HG03045 (cell line): ENCODE measurements at regions not wholly inside any gene's neighbourhood (a gene's known extent, or its start where the extent isn't known, plus 50 kb on each side); places are given as distances from the start of the nearest gene placed in this dataset.

Experiments used
- ATAC-seq: cut with Tn5 transposase; IDR thresholded peaks from one replicate; pipeline ENCODE4 v1.9.1; 2021; ENCODE audit warnings: mild to moderate bottlenecking, moderate library complexity; ENCODE audit not compliant: unreplicated experiment

DNA sequence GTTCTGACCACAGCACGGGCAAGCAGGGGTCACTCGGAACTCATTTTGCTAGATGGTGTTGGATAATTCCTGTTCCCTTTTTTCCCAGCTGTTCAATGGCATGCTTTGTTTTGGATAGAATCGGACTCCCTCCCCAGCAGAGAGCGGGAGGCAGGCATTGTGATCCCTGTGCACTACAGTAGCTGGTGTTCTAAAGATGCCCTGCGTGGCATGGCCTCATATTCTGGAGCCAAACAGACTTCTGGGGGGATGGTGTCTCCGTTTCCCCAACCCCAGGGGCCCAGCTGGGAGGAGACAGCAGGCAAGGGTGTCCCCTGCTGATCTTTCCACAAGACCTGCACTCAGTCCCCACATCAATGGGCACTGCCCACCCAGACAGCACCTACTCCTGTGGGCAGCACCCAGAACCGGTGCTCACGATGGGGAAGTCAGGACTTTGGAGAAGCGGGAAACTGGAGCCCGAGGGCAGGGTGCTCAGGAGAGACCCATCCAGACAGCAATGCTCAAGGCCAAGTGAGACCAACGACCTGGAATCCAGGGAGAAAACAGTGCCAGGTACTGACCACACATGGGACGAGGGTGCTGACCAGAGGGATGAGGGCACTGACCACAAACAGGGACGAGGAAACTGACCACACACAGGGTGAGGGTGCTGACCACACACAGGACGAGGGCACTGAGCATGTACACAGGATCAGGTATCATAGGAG is 934.9 kb downstream of the BRD1 start:
- ATAC-seq: no peak

DNA sequence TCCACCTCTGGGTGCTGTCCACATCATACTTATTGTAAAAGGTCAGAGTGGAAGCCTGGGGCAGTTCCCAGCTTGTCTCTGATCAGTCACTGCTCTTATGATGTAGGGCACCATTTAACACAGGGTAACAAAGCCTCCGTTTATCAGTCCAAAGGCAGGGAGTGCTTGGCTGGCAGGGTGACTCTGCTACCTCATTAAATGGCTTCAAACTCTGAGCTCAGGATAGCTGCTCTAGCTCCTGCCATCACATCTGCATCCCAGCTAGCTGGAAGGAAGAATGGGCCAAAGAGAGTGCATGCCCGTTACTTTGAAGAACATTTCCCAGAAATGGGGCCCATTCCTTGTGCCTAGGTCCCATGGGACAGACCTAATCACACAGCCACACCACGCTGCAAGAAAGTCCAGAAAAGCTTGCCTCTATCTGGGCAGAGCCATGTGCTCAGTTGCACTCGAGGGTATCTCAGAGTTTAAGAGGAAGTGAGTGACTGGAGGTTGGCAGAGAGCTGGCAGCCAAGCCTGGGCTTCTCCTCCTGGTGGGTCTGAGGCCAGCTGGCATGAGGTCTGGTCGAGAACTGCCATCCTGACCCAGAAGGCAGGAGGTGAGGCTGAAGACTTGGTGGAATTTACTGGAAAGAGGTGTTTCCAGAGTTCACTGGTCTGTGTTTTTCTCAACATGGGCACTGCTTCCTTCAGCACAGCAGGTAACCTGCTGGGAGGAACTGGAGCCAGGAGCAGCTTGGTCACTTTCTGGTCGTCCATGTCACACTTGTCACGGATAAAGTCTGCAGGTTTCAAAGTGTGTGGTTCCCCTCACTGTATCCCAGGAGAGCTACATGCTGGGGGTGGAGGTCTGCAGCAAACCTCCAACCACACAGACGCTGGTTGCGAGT is 935.7 kb downstream of the BRD1 start:
- ATAC-seq: no peak

DNA sequence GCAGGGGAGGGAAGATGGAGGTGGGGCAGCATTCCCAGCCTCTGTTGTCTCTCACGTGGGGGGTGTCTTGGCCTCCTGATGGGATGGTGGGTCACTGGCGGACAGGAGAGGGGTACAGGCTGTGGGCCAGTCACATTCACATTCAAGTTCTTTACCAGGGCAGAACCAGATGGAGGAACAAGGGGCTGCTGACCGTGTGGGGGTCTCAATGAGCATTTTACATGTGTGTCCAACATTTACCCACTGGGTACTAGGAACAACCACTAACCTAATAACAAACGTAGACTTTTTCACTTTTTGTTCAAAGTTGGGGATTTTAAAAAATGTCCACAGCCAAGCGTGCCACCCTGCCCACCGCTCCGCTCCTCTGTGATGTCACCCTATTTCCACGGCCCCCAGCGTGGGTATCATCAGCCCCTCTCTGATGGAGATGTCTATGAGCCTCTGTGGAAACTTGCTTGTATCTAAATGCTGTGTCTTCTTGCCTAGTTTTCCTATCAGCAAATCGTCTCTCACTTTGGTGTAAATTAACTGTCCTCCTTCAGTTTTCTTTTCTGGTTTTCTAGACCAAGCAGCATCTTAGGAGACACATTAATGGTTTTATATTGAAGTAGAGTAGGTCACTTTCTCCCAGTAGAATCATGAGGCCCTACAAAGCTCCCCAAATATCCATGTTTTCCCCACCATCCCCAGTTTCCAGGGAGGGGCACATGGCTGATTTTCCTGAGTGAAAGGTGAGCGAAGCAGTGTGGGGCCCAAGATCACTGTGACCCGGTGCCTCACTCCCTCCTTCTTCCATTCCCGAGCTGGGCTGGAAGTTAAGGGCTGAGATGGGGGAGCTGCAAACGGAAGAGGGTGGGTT is 936.7 kb downstream of the BRD1 start:
- ATAC-seq: no peak

DNA sequence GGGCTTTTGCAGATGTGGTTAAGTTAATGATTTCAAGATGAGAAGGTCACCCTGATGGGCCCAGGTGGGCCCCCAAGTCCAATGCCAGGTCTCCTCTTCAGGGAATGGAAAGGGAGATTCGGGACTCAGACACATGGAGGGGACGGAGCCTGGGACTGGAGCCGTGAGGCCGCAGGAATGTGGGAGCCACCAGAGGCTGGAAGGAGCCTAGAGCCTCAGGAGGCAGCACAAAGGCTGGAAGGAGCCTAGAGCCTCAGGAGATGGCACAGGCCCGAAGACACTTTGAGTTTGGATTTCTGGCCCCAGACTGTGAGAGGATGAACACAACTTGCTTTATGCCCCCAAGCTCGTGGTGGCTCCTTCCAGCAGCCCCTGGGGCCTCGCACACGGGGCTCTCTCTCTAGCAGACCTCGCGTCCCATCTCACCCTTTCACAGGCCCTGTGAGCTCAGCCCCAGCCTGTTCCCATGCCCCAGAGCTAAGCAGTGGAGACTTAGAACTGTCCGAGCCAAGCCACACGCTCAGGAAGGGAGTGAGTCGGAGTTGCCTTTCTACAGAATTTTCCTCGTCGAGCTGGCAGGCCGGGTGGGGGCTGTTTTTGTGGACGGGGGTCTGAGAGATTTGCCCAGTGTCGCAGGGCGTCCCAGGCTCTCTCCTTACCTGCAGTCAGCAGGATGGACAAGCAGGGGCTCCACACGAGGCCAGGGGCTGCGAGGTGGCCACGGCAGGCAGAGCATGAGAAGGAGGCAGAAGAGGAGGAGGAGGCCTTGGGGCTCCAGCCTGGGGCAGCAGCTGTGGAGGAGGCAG is 937.6 kb downstream of the BRD1 start:
- ATAC-seq: no peak

- no peak for ATAC-seq
These were observed 938.4 kb downstream of the BRD1 start for GRCh38 chr22:48889209-48889830.

GRCh38 chr22:48888466-48889208 is 939.0 kb downstream of the BRD1 start:
- ATAC-seq: no peak

DNA sequence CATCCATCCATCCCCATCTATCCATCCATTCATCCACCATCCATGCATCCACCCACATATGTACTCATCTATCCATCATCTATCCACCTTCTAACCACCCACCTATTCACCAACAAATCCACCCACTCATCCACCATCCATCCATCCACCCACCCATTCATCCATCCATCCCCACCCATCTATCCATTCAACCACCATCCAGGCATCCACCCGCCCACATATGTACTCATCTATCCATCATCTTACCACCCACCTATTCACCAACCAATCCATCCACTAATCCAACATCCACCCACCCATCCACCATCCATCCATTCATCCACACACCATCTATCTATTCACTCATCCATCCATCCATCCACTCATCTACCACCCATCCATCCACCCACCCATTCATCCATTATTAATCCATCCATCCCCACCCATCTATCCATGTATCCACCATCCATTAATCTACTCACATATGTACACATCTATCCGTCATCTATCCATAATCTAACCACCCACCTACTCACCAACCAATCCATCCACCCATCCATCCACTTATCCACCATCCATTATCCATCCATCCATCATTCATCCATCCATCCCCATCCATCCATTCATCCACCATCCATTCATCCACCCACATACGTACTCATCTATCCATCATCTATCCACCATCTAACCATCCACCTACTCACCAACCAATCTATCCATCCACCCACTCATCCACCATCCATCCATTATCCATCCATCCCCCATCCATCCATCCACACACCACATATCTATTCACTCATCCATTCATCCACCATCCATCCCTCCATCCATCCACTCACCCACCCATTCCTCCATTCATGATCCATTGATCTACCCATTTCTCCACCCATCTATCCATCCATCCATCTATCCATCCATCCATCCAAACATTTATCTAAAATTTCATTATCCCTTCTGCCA is 940.0 kb downstream of the BRD1 start:
- ATAC-seq: no peak

DNA sequence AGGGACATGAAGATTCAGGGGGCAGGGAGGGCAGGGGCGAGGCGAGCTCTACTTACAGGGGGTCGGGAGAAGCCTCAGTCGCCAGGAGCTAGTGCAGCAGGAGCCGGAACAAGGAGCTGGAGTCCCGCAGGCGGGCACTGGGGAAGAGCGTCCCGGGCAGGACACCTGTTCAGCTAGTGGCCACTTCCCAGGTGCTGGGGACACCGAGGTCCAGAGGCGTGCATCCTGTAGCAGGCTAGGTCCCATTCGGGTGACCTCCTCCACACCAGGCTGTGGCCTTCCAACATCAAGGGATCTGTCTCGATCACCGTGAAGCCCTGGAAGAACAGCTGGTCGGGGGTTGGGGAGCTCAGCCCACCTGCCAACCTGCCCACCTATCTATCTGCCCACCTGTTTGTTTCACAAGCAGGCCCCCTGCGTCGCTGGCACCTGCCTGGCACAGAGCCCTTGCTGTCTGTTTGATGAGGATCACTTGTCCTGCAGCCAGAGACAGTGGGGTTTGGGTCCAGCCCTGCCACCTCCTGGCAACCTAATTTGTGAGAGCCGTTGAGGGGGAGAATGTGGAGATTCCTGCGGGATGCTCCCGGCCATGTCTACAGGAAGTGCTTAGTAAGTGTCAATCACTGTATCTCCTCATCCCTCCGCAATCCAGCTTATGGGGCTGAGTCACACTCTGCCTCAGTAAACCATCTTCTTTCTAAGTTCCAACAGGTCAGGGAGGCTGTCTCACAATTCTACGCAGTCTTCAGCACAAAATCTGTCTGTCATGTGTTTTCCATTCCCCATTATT is 940.9 kb downstream of the BRD1 start:
- ATAC-seq: no peak

- no peak for ATAC-seq
These were observed 941.8 kb downstream of the BRD1 start for GRCh38 chr22:48885919-48886305.

DNA sequence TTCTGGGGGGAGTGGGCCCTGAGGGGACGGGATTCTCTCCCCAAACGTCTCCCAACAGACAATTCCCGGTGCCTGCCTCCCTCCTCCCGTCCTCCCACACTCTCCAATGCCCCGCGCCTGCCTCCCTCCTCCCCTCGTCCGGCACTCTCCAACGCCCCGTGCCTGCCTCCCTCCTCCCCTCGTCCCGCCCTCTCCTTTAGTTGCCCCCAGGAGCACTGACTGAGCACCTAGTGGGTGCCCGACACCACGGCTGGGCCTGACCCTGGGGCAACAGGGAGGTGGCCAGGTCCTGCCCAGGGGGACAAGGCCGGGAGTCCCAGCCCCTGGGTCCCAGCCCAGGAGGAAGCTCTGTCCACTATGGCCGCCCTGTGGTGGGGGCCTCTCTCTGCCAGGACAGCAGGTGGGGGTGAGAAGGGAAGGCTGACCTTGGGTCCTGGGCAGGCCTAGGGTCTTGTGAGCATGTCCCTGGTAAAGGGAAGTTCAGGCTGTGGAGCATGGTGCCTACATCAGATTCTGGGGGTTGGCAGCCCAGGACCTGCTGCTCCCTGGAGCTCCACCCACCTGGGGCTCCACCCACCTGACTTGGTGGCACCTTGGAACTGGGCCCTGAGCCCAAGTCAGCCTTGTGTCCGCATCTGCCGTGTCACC is 942.3 kb downstream of the BRD1 start:
- no peak for ATAC-seq

GRCh38 chr22:48884786-48885185 is 942.9 kb downstream of the BRD1 start:
- ATAC-seq: no peak

DNA sequence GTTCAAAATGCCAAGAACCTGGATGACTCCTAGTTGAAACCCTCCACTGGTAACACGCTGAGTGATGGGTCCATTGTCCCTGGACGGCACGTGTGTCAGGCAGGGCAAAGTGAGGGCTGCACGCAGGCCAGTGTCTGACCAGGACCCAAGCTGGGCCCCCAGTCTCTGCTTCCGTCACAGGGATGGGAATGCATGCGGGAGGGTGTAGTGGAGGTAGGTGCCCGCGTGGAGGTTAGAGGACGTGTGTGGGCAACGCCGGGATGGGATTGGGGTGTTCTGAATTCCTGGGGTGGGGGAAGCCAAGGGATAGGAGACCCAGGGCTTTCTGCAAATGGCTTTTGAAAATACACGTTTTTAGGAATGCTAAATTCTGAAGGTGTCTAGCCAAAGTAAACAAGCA is 943.3 kb downstream of the BRD1 start:
- ATAC-seq: no peak

DNA sequence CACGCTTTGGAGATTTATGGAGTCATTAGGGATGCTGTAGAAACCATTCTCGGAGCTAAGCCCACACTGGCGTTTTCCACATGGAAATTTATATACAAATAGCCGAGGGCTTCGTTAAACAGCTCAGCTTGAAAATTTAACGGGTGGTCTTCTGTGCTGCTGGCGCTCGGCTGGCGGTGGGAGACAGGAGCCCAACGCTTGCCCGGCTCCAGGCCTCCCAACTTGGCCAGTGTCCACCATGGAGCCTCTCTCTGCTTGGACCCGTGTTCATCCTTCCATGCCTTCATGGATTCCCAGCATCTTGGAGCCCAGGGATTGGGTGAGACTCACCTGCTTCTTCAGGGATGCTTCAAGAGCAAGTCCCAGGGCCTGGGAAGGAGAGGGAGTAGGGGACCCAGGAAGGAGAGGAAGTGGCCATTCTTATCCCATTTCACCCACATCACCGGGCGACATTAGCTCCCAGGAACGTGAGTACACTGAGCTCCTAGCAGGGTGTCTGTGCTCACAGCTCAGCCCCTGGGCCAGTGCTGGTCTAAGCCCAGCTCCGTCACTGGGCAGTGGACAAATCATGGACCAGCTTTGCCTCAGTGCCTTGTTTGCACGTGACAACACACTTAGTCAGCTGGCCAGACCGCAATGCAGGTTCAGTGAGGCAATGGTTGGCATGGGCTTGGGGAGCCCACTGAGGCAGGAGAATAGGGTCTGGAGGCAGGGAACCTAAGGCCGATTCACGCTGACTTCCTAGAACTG is 944.3 kb downstream of the BRD1 start:
- no peak for ATAC-seq

DNA sequence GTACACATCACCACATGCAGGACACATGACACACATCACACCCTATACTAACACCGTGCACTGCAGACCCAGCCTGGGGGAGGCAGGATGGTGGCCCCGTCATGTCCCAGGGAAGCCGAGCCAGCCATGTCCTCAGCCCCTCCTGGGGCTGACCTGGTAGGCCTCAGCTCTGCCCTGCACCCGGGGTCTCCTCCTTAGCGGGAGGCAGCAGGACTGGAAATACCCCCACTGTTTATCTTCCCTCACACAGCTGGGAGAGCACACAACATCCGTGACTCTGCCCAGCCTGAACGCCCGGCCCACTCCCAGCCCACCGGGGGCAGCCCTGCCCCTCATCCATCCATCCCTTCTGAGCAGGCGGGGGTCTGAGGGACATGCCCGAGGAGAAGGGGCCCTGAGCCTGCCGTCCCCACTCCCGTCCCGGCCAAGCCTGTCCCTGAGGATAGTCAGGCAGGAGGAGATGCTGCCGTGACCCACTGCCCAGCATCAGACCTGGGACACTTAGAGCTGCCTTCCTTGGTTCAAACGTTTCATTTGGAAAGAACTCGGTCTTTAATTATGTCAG is 945.0 kb downstream of the BRD1 start:
- no peak for ATAC-seq

DNA sequence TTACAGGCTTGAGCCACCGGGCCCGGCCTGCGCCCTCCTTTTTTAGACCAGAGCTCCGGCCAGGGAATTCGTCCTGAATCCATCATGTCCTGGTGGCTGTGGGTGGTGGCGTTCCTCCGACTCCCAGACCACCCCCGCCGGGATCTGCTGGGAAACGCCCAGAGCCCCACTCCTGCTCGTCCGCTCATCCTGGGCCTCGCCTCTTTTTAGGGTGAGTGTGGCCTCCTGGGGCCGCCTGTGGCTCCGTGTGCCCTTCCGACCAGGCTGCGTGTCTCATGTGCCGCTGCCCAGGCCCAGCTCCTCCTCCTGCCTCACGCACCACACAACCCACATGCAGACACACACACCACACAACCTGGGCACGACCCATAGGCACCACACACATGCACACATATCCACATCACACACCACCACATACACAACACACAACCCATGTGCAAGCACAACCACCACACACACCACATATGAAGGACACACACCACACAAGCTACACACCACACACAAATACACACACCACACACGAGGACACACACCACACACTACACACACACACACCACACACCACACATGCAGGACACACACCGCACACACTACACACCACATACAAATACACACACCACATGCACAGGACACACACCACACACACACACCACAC is 946.2 kb downstream of the BRD1 start:
- ATAC-seq: no peak
